Fibroblast of gingiva (primary cell): ENCODE measurements at regions not wholly inside any gene's neighbourhood (a gene's known extent, or its start where the extent isn't known, plus 50 kb on each side); places are given as distances from the start of the nearest gene placed in this dataset.
"Not testable (repeated sequence)": the region's sequence is repeated elsewhere in the genome, so short reads cannot be mapped to it uniquely, and the experiment has no call there.

Experiments used
- DNase-seq: peaks from one replicate; pipeline ENCODE4 v3.0.0-alpha.2; 2011; ENCODE audit warnings: low read depth

- not testable (repeated sequence) for DNase-seq
Observed at GRCh38 chr3:74830845-74831244, 216.4 kb upstream of the CNTN3 start.

GRCh38 chr3:74825404-74825803 lies 210.9 kb upstream of the CNTN3 start:
- not testable (repeated sequence) for DNase-seq

- no peak for DNase-seq
Observed at GRCh38 chr3:74824366-74824765, 209.9 kb upstream of the CNTN3 start.

GRCh38 chr3:74814181-74814580 lies 199.7 kb upstream of the CNTN3 start:
- no peak for DNase-seq

- DNase-seq, result no peak
Observed at GRCh38 chr3:74812756-74813155, 198.3 kb upstream of the CNTN3 start.

GRCh38 chr3:74808506-74809275 lies 194.2 kb upstream of the CNTN3 start:
- no peak for DNase-seq

GRCh38 chr3:74801924-74802323 lies 187.5 kb upstream of the CNTN3 start:
- DNase-seq, result no peak

GRCh38 chr3:74789111-74789510 lies 174.7 kb upstream of the CNTN3 start:
- DNase-seq, result no peak

GRCh38 chr3:74787011-74787410 lies 172.6 kb upstream of the CNTN3 start:
- DNase-seq, result no peak

- DNase-seq, result no peak
Observed at GRCh38 chr3:74771401-74771800, 156.9 kb upstream of the CNTN3 start.

GRCh38 chr3:74768010-74768409 lies 153.6 kb upstream of the CNTN3 start:
- no peak for DNase-seq

- no peak for DNase-seq
Observed at GRCh38 chr3:74766405-74766804, 151.9 kb upstream of the CNTN3 start.

- no peak for DNase-seq
Observed at GRCh38 chr3:74763830-74764229, 149.4 kb upstream of the CNTN3 start.

- no peak for DNase-seq
Observed at GRCh38 chr3:74756674-74757073, 142.2 kb upstream of the CNTN3 start.

- no peak for DNase-seq
Observed at GRCh38 chr3:74752290-74752689, 137.8 kb upstream of the CNTN3 start.

- no peak for DNase-seq
Observed at GRCh38 chr3:74751775-74752174, 137.3 kb upstream of the CNTN3 start.

- no peak for DNase-seq
Observed at GRCh38 chr3:74750901-74751300, 136.4 kb upstream of the CNTN3 start.

- DNase-seq, result no peak
Observed at GRCh38 chr3:74739242-74739641, 124.8 kb upstream of the CNTN3 start.

GRCh38 chr3:74722211-74722610 lies 107.8 kb upstream of the CNTN3 start:
- no peak for DNase-seq

GRCh38 chr3:74713977-74714376 lies 99.5 kb upstream of the CNTN3 start:
- DNase-seq, result no peak

GRCh38 chr3:74711913-74712512 lies 97.6 kb upstream of the CNTN3 start:
- DNase-seq, result no peak

- no peak for DNase-seq
Observed at GRCh38 chr3:74709951-74710350, 95.5 kb upstream of the CNTN3 start.

- DNase-seq, result peak; percentile 19
Observed at GRCh38 chr3:74693696-74694393, 79.4 kb upstream of the CNTN3 start.
